SU-DHL-6 (cell line): ENCODE measurements at regions not wholly inside any gene's neighbourhood (a gene's known extent, or its start where the extent isn't known, plus 50 kb on each side); places are given as distances from the start of the nearest gene placed in this dataset.

Source experiments
- H2AFZ ChIP-seq: fragments of 200-600 bp; sonication (generic); 2 replicates; pipeline ENCODE4 v1.6.1; 2014; ENCODE audit warnings: low read depth, mild to moderate bottlenecking, moderate library complexity, mixed read lengths, antibody characterized with exemption, low read length; ENCODE audit not compliant: severe bottlenecking
- H3F3A ChIP-seq: fragments of 200-600 bp; shearing (Covaris generic); 2 replicates; pipeline ENCODE4 v1.6.0; 2016; ENCODE audit warnings: antibody characterized with exemption, mild to moderate bottlenecking; ENCODE audit not compliant: insufficient read depth
- H3K27ac ChIP-seq: fragments of 200-600 bp; sonication (generic); 2 replicates; pipeline ENCODE4 v1.5.1; 2016; ENCODE audit warnings: low read depth, mild to moderate bottlenecking, low read length, moderate library complexity, mixed read lengths
- H3K27me3 ChIP-seq: fragments of 200-600 bp; sonication (generic), shearing (Covaris generic); 2 replicates; pipeline ENCODE4 v1.6.0; 2014; ENCODE audit warnings: mild to moderate bottlenecking, low read length
- H3K36me3 ChIP-seq: fragments of 200-600 bp; sonication (generic); 2 replicates; pipeline ENCODE4 v1.6.1; 2014; ENCODE audit warnings: mild to moderate bottlenecking, low read length, mixed read lengths
- H3K4me2 ChIP-seq: fragments of 300-600, 200-600 bp; shearing (Covaris generic), sonication (generic); 2 replicates; pipeline ENCODE4 v1.6.0; 2014; ENCODE audit warnings: low read length, low read depth, mild to moderate bottlenecking; ENCODE audit not compliant: poor library complexity, severe bottlenecking
- H3K4me3 ChIP-seq: fragments of 200-600 bp; sonication (generic); 2 replicates; pipeline ENCODE4 v1.5.1; 2014; ENCODE audit warnings: antibody characterized with exemption, low read length, mild to moderate bottlenecking, mixed read lengths; ENCODE audit not compliant: insufficient read depth, poor library complexity, severe bottlenecking
- H3K79me2 ChIP-seq: fragments of 200-600 bp; sonication (generic); 2 replicates; pipeline ENCODE4 v1.6.1; 2014; ENCODE audit warnings: mild to moderate bottlenecking, low read length, moderate library complexity; ENCODE audit not compliant: insufficient read depth
- H3K9ac ChIP-seq: fragments of 200-600 bp; sonication (generic); 2 replicates; pipeline ENCODE4 v1.7.0; 2014; ENCODE audit warnings: mild to moderate bottlenecking, low read length
- H3K9me2 ChIP-seq: fragments of 200-600 bp; sonication (generic); replicated peaks from 2 replicates; pipeline ENCODE4 v1.6.1; 2014; ENCODE audit warnings: low read length; ENCODE audit not compliant: insufficient read depth
- H3K9me3 ChIP-seq: fragments of 200-600 bp; sonication (generic); 2 replicates; pipeline ENCODE4 v1.6.1; 2014; ENCODE audit warnings: low read length, mixed read lengths; ENCODE audit not compliant: insufficient read depth
- H4K20me1 ChIP-seq: fragments of 200-600 bp; sonication (generic); 2 replicates; pipeline ENCODE4 v1.6.1; 2014; ENCODE audit warnings: low read depth, mild to moderate bottlenecking, antibody characterized with exemption, low read length, moderate library complexity, mixed read lengths
- CTCF ChIP-seq: fragments of 200-600 bp; sonication (generic); IDR thresholded peaks from one replicate; pipeline ENCODE4 v1.5.1; 2017; ENCODE audit warnings: antibody characterized with exemption, mild to moderate bottlenecking, low read length, moderate library complexity; ENCODE audit not compliant: insufficient read depth, poor library complexity, severe bottlenecking
- EZH2phosphoT487 ChIP-seq: fragments of 200-600 bp; sonication (generic), shearing (Covaris generic); conservative IDR thresholded peaks from 2 replicates; pipeline ENCODE4 v1.6.1; 2018; ENCODE audit warnings: mild to moderate bottlenecking, antibody characterized with exemption, low read length, moderate library complexity, mixed read lengths

- H3K9me3 ChIP-seq, result no peaks in the 10 kb centered on the region
- no peak overlapping the region for H3K9ac ChIP-seq
- H3K79me2 ChIP-seq, result no peaks in the 10 kb centered on the region
- no peak overlapping the region for H3K4me2 ChIP-seq
- H2AFZ ChIP-seq, result no peak overlapping the region
- H3K36me3 ChIP-seq, result no peaks in the 10 kb centered on the region
- no peaks in the 10 kb centered on the region for H4K20me1 ChIP-seq
- H3K27ac ChIP-seq, result no peak overlapping the region
- H3K4me3 ChIP-seq, result no peak overlapping the region
- no peaks in the 10 kb centered on the region for H3K9me2 ChIP-seq
- H3K27me3 ChIP-seq, result no peaks in the 10 kb centered on the region
- H3F3A ChIP-seq, result no peaks in the 10 kb centered on the region
- TF ChIP-seq EZH2phosphoT487 (no peak), CTCF (no peak)
Measured at GRCh38 chr10:35913628-35914027, 271.5 kb upstream of the FZD8 start.

GRCh38 chr10:35912615-35913569 is 270.8 kb upstream of the FZD8 start:
- H3K36me3 ChIP-seq, result no peaks in the 10 kb centered on the region
- no peak overlapping the region for H3K27ac ChIP-seq
- H3K79me2 ChIP-seq, result no peaks in the 10 kb centered on the region
- no peak overlapping the region for H2AFZ ChIP-seq
- no peak overlapping the region for H3K4me3 ChIP-seq
- H4K20me1 ChIP-seq, result no peaks in the 10 kb centered on the region
- H3K9me2 ChIP-seq, result no peaks in the 10 kb centered on the region
- no peaks in the 10 kb centered on the region for H3F3A ChIP-seq
- H3K27me3 ChIP-seq, result no peaks in the 10 kb centered on the region
- no peaks in the 10 kb centered on the region for H3K9me3 ChIP-seq
- H3K4me2 ChIP-seq, result no peak overlapping the region
- TF ChIP-seq CTCF, result no peak
- TF ChIP-seq EZH2phosphoT487, result no peak
- no peak overlapping the region for H3K9ac ChIP-seq

- Histone ChIP-seq H3K36me3 (no peaks in the 10 kb centered on the region), H2AFZ (no peak overlapping the region), H3K27ac (no peak overlapping the region), H3K4me3 (no peak overlapping the region), H3K27me3 (no peaks in the 10 kb centered on the region), H3F3A (no peaks in the 10 kb centered on the region), H3K79me2 (no peaks in the 10 kb centered on the region), H3K9ac (no peak overlapping the region), H4K20me1 (no peaks in the 10 kb centered on the region), H3K9me3 (no peaks in the 10 kb centered on the region), H3K4me2 (no peak overlapping the region), H3K9me2 (no peaks in the 10 kb centered on the region)
- no peak for TF ChIP-seq CTCF
- TF ChIP-seq EZH2phosphoT487, result no peak
Measured at GRCh38 chr10:35911954-35912353, 269.9 kb upstream of the FZD8 start.
